Activated naive CD8-positive, alpha-beta T cell treated with anti-CD3 and anti-CD28 coated beads, Interleukin-2, amount 10 ng/mL, durations not matched to agents 7 days and 5 days (primary cell): ENCODE measurements at regions not wholly inside any gene's neighbourhood (a gene's known extent, or its start where the extent isn't known, plus 50 kb on each side); places are given as distances from the start of the nearest gene placed in this dataset.
"Not testable (repeated sequence)": the region's sequence is repeated elsewhere in the genome, so short reads cannot be mapped to it uniquely, and the experiment has no call there.

ENCODE experiments used
- ATAC-seq: fragments of 150-1000 bp; cut with Tn5 transposase; one replicate; pipeline ENCODE4 v1.10.0; 2021; ENCODE audit warnings: low read depth, moderate library complexity
- POLR2A ChIA-PET: fragments of 350-600 bp; sonication (Branson Sonifier 250); formaldehyde crosslinking; loops from one replicate; lab custom pipeline; 2021; ENCODE audit warnings: antibody characterized with exemption; lab: Charles Lee
- DNase-seq: peaks from one replicate; pipeline ENCODE4 v3.0.0; 2021
- H3K27ac Mint-ChIP-seq: one replicate; pipeline ENCODE4 v1.8.0; 2022; ENCODE audit warnings: mild to moderate bottlenecking, mixed read lengths
- H3K27me3 Mint-ChIP-seq: one replicate; pipeline ENCODE4 v1.8.0; 2022; ENCODE audit warnings: mild to moderate bottlenecking, moderate library complexity, mixed read lengths
- H3K36me3 Mint-ChIP-seq: one replicate; pipeline ENCODE4 v1.8.0; 2021; ENCODE audit warnings: mild to moderate bottlenecking, mixed read lengths
- H3K4me1 Mint-ChIP-seq: one replicate; pipeline ENCODE4 v1.8.0; 2021; ENCODE audit warnings: mixed read lengths
- H3K4me3 Mint-ChIP-seq: one replicate; pipeline ENCODE4 v1.8.0; 2022; ENCODE audit warnings: mild to moderate bottlenecking, moderate library complexity, mixed read lengths
- H3K9me3 Mint-ChIP-seq: one replicate; pipeline ENCODE4 v1.8.0; 2021; ENCODE audit warnings: mixed read lengths

DNA sequence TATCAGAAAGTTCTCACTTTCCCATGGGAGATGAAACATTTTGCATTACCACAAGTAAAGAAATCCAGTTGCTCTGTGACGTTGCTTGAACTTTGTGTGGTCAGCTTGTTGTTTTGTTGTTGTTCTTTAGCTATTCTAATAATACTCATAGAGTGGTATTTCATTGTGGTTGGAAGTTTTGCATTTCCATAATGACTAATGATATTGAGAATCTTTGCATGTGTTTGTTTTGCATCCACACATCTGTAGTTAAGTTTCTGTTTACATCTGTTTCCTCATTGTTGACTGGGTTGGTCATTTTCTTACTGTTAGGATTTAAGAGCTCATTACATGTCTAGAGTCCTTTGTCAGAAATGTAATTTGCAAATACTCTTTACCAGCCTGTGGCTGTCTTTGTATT lies 133.2 kb upstream of the LRRC61 start:
- DNase-seq, H3K36me3 Mint-ChIP-seq, H3K27me3 Mint-ChIP-seq, H3K27ac Mint-ChIP-seq, POLR2A ChIA-PET, H3K9me3 Mint-ChIP-seq, ATAC-seq, H3K4me1 Mint-ChIP-seq, H3K4me3 Mint-ChIP-seq: not testable (repeated sequence)

DNA sequence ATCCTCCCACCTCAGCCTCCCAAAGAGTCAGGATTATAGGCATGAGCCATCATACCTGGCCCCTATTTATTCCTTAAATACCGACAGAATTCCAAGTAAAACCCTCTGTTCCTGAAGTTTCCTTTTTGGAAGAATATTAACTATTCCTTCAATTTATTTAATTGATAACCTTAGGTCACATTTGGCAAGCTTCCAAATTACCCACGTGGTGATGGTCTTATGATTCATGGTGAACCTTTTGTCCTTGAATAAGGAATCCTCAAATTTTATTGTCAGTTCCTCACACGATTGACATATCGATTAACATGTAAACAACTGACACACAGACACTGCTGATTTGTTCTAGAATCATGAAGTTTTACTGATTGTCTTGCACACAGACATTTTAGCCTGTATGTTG lies 130.6 kb upstream of the LRRC61 start:
- DNase-seq, ATAC-seq, H3K4me3 Mint-ChIP-seq, H3K27ac Mint-ChIP-seq, H3K9me3 Mint-ChIP-seq, H3K4me1 Mint-ChIP-seq, POLR2A ChIA-PET, H3K36me3 Mint-ChIP-seq: not testable (repeated sequence)
- H3K27me3 Mint-ChIP-seq = peaks cover 13% of the 10 kb centered on the region

DNA sequence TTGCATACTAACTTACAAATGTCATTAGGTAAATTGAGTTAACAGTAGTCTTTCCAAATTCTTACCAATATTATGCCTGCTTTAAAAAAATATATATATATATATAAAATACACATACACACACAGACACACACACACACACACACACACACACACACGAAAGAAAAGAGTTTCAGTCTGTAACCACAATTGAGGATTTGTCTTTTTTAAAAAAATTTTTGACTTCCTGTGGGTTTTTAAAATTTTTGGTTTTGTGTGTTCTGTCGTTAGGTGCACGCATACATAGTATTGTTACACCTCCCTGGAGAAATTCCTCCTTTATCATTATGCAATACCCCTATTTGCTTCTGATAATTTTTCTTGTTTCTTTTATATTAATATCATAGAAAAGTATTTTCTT lies 129.3 kb upstream of the LRRC61 start:
- DNase-seq, POLR2A ChIA-PET, H3K9me3 Mint-ChIP-seq, H3K4me3 Mint-ChIP-seq, H3K4me1 Mint-ChIP-seq, H3K27ac Mint-ChIP-seq, H3K36me3 Mint-ChIP-seq: not testable (repeated sequence)
- peak; percentile 67 for ATAC-seq
- H3K27me3 Mint-ChIP-seq = peaks cover 14% of the 10 kb centered on the region
